PC-3 (cell line): ENCODE measurements at regions not wholly inside any gene's neighbourhood (a gene's known extent, or its start where the extent isn't known, plus 50 kb on each side); places are given as distances from the start of the nearest gene placed in this dataset.

ENCODE experiments used
- CTCF ChIP-seq: fragments of 300-600 bp; sonication (generic); conservative IDR thresholded peaks from 2 replicates; pipeline ENCODE4 v1.5.1; 2017; ENCODE audit warnings: antibody characterized with exemption, low read depth, mild to moderate bottlenecking, low read length
- EZH2phosphoT487 ChIP-seq: fragments of 300-600 bp; sonication (generic); IDR thresholded peaks from 2 replicates; pipeline ENCODE4 v1.6.1; 2018; ENCODE audit warnings: mild to moderate bottlenecking, antibody characterized with exemption, low read length, borderline replicate concordance

DNA sequence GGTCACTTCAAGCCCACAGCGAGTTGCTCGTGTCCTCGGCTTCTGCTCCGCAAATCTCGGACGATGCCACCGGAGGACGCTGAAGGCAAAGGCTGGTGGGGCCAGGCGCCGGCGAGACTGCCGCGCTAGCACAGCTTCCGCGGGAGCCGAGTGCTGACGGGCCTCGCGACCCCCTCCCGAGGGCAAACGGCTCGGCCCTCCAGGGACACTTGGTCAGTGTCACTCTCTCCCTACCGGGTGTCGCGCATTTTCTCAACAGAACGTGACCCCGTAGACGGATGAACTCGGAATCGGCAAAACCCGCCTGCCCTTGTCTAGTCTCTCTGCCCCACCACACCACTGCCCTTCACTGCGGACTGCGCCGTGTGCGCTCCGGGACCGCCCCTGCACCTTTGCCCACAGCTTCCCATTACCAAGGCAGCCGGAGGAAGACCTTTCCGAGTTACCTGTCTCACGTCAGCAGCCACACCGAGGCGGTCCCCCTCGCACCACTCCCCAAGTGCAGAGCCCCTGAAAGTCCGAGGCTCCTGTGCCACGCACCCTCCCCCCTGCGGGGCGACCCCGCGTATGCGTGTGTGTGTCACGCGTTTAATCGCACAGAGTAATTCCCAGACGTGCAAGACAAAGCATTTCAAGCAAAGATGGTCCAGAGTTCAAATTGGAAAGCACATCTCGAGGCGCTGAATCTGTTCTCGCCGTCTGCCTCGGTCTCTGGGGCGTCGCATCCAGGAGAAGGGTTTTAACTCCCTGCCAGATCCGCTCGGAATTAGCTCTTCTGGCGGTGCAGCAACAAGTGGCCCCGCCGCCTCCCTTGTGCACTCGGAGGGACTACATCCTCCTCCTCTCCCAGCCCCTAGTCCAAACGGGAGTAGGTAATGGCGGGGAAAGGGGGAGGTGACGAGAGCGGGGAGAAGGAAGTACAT lies 245.0 kb upstream of the TOPAZ1 start:
- TF ChIP-seq CTCF (no peak), EZH2phosphoT487 (no peak)
